Thyroid gland (tissue), 4 donors: ENCODE measurements at regions not wholly inside any gene's neighbourhood (a gene's known extent, or its start where the extent isn't known, plus 50 kb on each side); places are given as distances from the start of the nearest gene placed in this dataset.

Experiments used
- DNase-seq, 2 donors: peaks; one replicate each; pipeline ENCODE4 v3.0.0-alpha.2; 2019
- H3K27ac ChIP-seq, 3 donors: fragments of 200-600 bp; sonication (generic); 1 replicate in 2 of 3; 2 replicates in 1 of 3; pipeline ENCODE4 v1.5.1; 2016 to 2019; ENCODE audit warnings: mild to moderate bottlenecking in 1 of 3, moderate library complexity in 1 of 3
- H3K27me3 ChIP-seq: fragments of 200-600 bp; sonication (generic); one replicate; pipeline ENCODE4 v1.5.1; 2019
- H3K36me3 ChIP-seq, 2 donors: fragments of 200-600 bp; sonication (generic); one replicate each; pipeline ENCODE4 v1.5.1; 2016 to 2019
- H3K4me1 ChIP-seq, 2 donors: fragments of 200-600 bp; sonication (generic); one replicate each; pipeline ENCODE4 v1.5.1; 2017 to 2019
- H3K4me3 ChIP-seq, 3 donors: fragments of 200-600 bp; sonication (generic); replicated peaks in 1 of 3; 1 replicate in 2 of 3; 2 replicates in 1 of 3; pipeline ENCODE4 v1.5.1; 2016; ENCODE audit warnings: mild to moderate bottlenecking in 1 of 3
- H3K9me3 ChIP-seq: fragments of 200-600 bp; sonication (generic); one replicate; pipeline ENCODE4 v1.5.1; 2017
- POLR2A ChIP-seq, 2 donors: fragments of 450-650 bp; IDR thresholded peaks; one replicate each; pipeline ENCODE4 v1.6.1; 2017; ENCODE audit warnings: antibody characterized with exemption in 2 of 2, mild to moderate bottlenecking in 2 of 2, moderate library complexity in 1 of 2
- WGBS, 2 donors: methylation state at CpG; one replicate each; pipeline ENCODE4 v1.1.5; 2017; 5-methylcytosine and 5-hydroxymethylcytosine counted together
- intact Hi-C: fragments of 100-400 bp; cut with DNase I; formaldehyde crosslinking; loops from one replicate; pipeline ENCODE4 v1.15.1; 2023
- TF ChIP-seq, protein P1 (sequence below), 6 experiments: fragments of 200-600 bp in 3 of 6; fragments of 450-650 bp in 3 of 6; sonication (generic) in 3 of 6; IDR thresholded peaks; one replicate each; pipeline ENCODE4 v1.5.1; 2016 to 2019; ENCODE audit warnings: antibody characterized with exemption in 6 of 6, mild to moderate bottlenecking in 2 of 6, inconsistent platforms in 1 of 6, moderate library complexity in 1 of 6

DNA sequence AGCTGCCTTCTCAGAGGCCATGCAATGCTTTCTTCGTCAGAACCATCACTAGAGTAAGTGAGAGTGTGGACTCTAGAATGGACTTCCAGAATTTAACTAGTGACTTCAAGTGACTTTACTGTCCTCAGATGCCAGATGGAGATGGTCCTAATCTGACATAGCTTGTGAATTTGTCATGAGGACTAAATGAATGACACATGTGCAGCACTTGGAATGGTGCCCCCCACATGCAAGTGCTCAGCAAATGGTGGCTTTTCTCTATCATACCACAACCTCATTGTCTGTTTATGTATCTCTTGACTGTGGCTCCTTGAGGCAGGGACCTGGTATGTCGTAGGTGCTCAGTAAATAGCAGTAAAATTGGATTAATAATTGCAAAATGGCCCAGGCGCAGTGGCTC, 91.6 kb upstream of the STX18 start:
- Histone ChIP-seq H3K27me3 (no peaks in the 10 kb centered on the region), H3K9me3 (no peaks in the 10 kb centered on the region), H3K4me3 (no peak overlapping the region), H3K27ac (no peak overlapping the region), H3K36me3 (no peaks in the 10 kb centered on the region), H3K4me1 (no peaks in the 10 kb centered on the region)
- intact Hi-C loops: no loop called here
- WGBS, 2 donors: 95 to 96% methylated on average over 3 of the region's 3 CpGs
- no peak for DNase-seq
- TF ChIP-seq POLR2A (IDR thresholded peaks at IDR 0.05): no peak
- TF ChIP-seq, protein P1, sequence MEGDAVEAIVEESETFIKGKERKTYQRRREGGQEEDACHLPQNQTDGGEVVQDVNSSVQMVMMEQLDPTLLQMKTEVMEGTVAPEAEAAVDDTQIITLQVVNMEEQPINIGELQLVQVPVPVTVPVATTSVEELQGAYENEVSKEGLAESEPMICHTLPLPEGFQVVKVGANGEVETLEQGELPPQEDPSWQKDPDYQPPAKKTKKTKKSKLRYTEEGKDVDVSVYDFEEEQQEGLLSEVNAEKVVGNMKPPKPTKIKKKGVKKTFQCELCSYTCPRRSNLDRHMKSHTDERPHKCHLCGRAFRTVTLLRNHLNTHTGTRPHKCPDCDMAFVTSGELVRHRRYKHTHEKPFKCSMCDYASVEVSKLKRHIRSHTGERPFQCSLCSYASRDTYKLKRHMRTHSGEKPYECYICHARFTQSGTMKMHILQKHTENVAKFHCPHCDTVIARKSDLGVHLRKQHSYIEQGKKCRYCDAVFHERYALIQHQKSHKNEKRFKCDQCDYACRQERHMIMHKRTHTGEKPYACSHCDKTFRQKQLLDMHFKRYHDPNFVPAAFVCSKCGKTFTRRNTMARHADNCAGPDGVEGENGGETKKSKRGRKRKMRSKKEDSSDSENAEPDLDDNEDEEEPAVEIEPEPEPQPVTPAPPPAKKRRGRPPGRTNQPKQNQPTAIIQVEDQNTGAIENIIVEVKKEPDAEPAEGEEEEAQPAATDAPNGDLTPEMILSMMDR (IDR thresholded peaks at IDR 0.05): no peak

DNA sequence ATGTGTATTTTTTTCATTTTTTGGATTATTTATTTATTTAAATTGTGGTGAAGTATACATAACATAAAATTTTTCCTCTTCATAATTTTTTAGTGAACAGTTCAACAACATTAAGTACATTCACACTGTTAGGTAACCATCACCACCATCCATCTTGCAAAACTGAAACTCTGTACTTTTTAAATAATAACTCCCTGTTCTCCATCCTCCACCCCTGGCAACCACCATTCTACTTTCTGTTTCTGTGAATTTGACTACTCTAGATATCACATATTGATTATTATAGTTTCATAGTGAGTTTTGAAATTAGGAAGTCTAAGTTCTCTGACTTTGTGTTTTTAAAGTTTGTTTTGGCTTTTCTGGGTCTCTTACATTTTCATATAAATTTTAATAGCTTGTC, 89.3 kb upstream of the STX18 start:
- no peak overlapping the region for H3K27ac ChIP-seq
- H3K4me3 ChIP-seq: no peak overlapping the region
- H3K36me3 ChIP-seq: no peaks in the 10 kb centered on the region
- no peak for DNase-seq
- H3K27me3 ChIP-seq: no peaks in the 10 kb centered on the region
- H3K9me3 ChIP-seq: no peaks in the 10 kb centered on the region
- no peak for TF ChIP-seq POLR2A (IDR thresholded peaks at IDR 0.05)
- TF ChIP-seq, protein P1 (IDR thresholded peaks at IDR 0.05): no peak
- intact Hi-C loops: no loop called here
- no peaks in the 10 kb centered on the region for H3K4me1 ChIP-seq

DNA sequence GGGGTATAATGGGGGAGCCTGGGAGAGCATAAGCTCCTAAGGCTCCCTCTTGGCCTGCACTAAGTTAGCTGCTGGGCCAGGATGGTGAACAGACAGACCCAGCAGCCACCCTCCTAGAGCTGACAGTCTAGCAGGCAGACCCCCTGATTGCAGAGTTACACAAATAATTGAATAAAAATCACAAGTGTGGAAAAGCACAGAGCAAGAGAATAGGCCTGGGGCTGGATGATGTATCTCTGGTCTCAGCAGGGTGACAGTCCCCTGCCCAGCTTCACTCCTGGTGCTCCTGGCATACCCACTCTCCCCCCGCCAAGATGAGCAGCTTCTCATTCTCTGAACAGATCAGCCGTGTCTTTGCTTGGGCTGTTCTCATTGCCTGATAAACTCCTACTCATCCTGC, 86.1 kb upstream of the STX18 start:
- TF ChIP-seq, protein P1 (IDR thresholded peaks at IDR 0.05): no peak
- no peak for TF ChIP-seq POLR2A (IDR thresholded peaks at IDR 0.05)
- Histone ChIP-seq H3K27me3 (no peaks in the 10 kb centered on the region), H3K4me3 (no peak overlapping the region), H3K9me3 (no peaks in the 10 kb centered on the region), H3K27ac (no peak overlapping the region), H3K4me1 (no peaks in the 10 kb centered on the region), H3K36me3 (no peaks in the 10 kb centered on the region)
- no peak for DNase-seq
- 92 to 93% methylated on average over 2 of the region's 2 CpGs for whole genome bisulfite sequencing, 2 donors
- intact Hi-C loops: no loop called here

DNA sequence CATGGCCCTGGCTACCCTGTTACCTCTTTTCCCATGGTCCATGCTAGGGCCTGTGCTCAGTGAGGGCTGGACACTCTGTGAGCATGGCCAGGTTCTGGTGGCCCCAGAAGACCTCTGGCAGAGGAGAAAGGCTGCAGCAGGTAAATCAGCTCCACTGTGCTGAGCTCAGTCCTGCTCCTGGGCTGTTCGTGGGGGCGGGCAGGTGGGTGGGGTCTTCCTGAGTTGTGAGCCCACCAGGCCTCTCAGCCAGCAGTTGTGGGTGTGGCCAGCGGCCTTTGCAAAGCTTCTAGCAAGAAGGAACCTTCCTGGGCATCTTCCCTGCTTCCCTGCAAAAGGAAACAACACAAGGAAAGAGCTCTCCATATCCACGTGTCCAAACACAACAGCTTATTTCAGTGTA, 85.3 kb upstream of the STX18 start:
- no peaks in the 10 kb centered on the region for H3K36me3 ChIP-seq
- H3K27ac ChIP-seq: no peak overlapping the region
- H3K4me1 ChIP-seq: no peaks in the 10 kb centered on the region
- no peak for DNase-seq
- no peak overlapping the region for H3K4me3 ChIP-seq
- TF ChIP-seq POLR2A (IDR thresholded peaks at IDR 0.05): no peak
- H3K9me3 ChIP-seq: no peaks in the 10 kb centered on the region
- intact Hi-C loops: no loop called here
- no peaks in the 10 kb centered on the region for H3K27me3 ChIP-seq
- 78 to 80% methylated on average over 2 to 4 of the region's 4 CpGs for WGBS, 2 donors

DNA sequence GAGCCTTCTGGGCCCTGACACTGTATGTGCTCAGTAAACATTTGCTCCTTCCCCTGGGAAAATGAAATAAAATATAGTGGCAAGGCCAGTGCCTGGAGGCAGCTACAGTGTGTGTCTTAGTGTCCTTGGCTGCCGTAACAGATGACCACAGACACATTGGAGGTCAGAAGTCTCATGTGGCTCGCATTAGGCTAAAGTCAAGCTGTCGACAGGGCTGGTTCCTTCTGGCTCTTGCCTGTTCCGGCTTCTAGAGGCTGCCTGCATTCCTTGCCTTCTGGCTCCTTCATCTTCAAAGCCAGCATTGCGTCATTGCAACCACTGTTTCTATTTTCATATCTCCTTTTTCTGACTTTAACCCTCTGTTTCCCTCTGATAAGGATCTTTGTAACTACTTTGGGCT, 83.6 kb upstream of the STX18 start:
- Histone ChIP-seq H3K9me3 (no peaks in the 10 kb centered on the region), H3K4me1 (no peaks in the 10 kb centered on the region), H3K27ac (no peak overlapping the region), H3K27me3 (no peaks in the 10 kb centered on the region), H3K4me3 (no peak overlapping the region), H3K36me3 (no peaks in the 10 kb centered on the region)
- DNase-seq: no peak
- TF ChIP-seq POLR2A (IDR thresholded peaks at IDR 0.05): no peak
- TF ChIP-seq, protein P1 (IDR thresholded peaks at IDR 0.05): no peak
- WGBS, 2 donors: 70 to 77% methylated on average over 5 of the region's 5 CpGs
- intact Hi-C loops: no loop called here

DNA sequence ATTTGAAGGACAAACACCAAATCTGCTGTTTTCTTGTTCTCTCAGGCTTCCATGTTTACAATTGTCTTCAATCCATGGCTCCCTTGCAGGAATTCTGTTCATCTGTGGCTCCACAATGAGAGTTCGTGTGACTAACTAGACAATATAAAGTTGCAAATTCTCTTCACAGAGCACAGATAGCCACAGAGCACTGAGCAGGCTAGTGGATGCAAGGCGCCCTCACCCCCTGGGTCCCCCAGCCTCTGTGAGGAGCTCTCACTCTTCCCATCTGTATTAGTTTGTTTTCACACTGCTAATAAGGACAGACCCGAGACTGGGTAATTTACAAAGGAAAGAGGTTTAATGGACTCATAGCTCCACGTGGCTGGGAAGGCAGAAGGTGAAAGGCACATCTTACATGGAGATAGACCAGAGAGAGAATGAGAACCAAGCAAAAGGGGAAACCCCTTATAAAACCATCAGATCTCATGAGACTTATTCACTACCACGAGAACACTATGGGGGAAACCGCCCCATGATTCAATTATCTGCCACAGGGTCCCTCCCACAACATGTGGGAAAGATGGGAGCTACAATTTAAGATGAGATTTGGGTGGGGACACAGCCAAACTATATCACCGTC, 82.5 kb upstream of the STX18 start:
- intact Hi-C loops: no loop called here
- Histone ChIP-seq H3K9me3 (no peaks in the 10 kb centered on the region), H3K27me3 (no peaks in the 10 kb centered on the region), H3K4me1 (no peaks in the 10 kb centered on the region), H3K27ac (no peak overlapping the region), H3K36me3 (no peaks in the 10 kb centered on the region), H3K4me3 (no peak overlapping the region)
- 76 to 83% methylated on average over 7 of the region's 7 CpGs for WGBS, 2 donors
- TF ChIP-seq POLR2A (IDR thresholded peaks at IDR 0.05): no peak
- TF ChIP-seq, protein P1 (IDR thresholded peaks at IDR 0.05): no peak
- DNase-seq: no peak
